Liver (tissue), 8 donors: ENCODE measurements at regions not wholly inside any gene's neighbourhood (a gene's known extent, or its start where the extent isn't known, plus 50 kb on each side); places are given as distances from the start of the nearest gene placed in this dataset.

Experiments used
- DNase-seq: peaks from one replicate; pipeline ENCODE4 v3.0.0-alpha.2; 2017; ENCODE audit warnings: low spot score
- H3K27ac ChIP-seq, 2 donors: one replicate each; pipeline ENCODE4 v1.7.0; 2013; ENCODE audit warnings: inconsistent platforms in 2 of 2, low read length in 2 of 2, control low read depth in 1 of 2, low read depth in 1 of 2, mild to moderate bottlenecking in 1 of 2
- H3K27me3 ChIP-seq, 4 donors: one replicate each; pipeline versions ENCODE4 v1.6.1 to v1.7.0; 2013; ENCODE audit warnings: low read length in 3 of 4, inconsistent platforms in 1 of 4, mild to moderate bottlenecking in 1 of 4, moderate library complexity in 1 of 4; ENCODE audit not compliant: control insufficient read depth in 4 of 4, insufficient read depth in 4 of 4
- H3K36me3 ChIP-seq, 4 donors: one replicate each; pipeline versions ENCODE4 v1.6.1 to v1.7.0; 2013; ENCODE audit warnings: low read length in 3 of 4, mild to moderate bottlenecking in 3 of 4, low read depth in 1 of 4, moderate library complexity in 1 of 4; ENCODE audit not compliant: control insufficient read depth in 4 of 4, insufficient read depth in 3 of 4
- H3K4me1 ChIP-seq, 4 donors: one replicate each; pipeline versions ENCODE4 v1.6.1 to v1.7.0; 2013; ENCODE audit warnings: low read length in 3 of 4, mild to moderate bottlenecking in 3 of 4, moderate library complexity in 1 of 4; ENCODE audit not compliant: control insufficient read depth in 4 of 4, insufficient read depth in 4 of 4
- H3K4me3 ChIP-seq, 3 donors: one replicate each; pipeline versions ENCODE4 v1.6.1 to v1.7.0; 2013; ENCODE audit warnings: low read length in 3 of 3, control low read depth in 1 of 3, low read depth in 1 of 3, mild to moderate bottlenecking in 1 of 3
- H3K9ac ChIP-seq, 2 donors: one replicate each; pipeline ENCODE4 v1.7.0; 2013; ENCODE audit warnings: low read length in 2 of 2, mild to moderate bottlenecking in 2 of 2, moderate library complexity in 2 of 2, control low read depth in 1 of 2, low read depth in 1 of 2
- H3K9me3 ChIP-seq, 4 donors: one replicate each; pipeline versions ENCODE4 v1.6.1 to v1.7.0; 2013; ENCODE audit warnings: low read length in 3 of 4; ENCODE audit not compliant: control insufficient read depth in 4 of 4
- EGR1 ChIP-seq, 2 donors: IDR thresholded peaks; 2 replicates each; pipeline ENCODE4 v1.6.1; 2016 to 2018; ENCODE audit warnings: antibody characterized with exemption in 2 of 2, low read depth in 2 of 2
- FOXA1 ChIP-seq: IDR thresholded peaks from 2 replicates; pipeline ENCODE4 v1.6.1; 2016; ENCODE audit warnings: antibody characterized with exemption
- FOXA2 ChIP-seq: IDR thresholded peaks from 2 replicates; pipeline ENCODE4 v1.6.1; 2016; ENCODE audit warnings: antibody characterized with exemption
- GABPA ChIP-seq, 2 donors: IDR thresholded peaks in 1 of 2; conservative IDR thresholded peaks in 1 of 2; 2 replicates each; pipeline ENCODE4 v1.6.1; 2016; ENCODE audit warnings: antibody characterized with exemption in 2 of 2, mild to moderate bottlenecking in 1 of 2, moderate library complexity in 1 of 2
- HNF4A ChIP-seq, 2 donors: conservative IDR thresholded peaks; 2 replicates each; pipeline ENCODE4 v1.6.1; 2016; ENCODE audit warnings: antibody characterized with exemption in 2 of 2, mild to moderate bottlenecking in 2 of 2
- HNF4G ChIP-seq: IDR thresholded peaks from 2 replicates; pipeline ENCODE4 v1.6.1; 2016; ENCODE audit warnings: antibody characterized with exemption
- JUND ChIP-seq, 2 donors: IDR thresholded peaks; 2 replicates each; pipeline ENCODE4 v1.6.1; 2016; ENCODE audit warnings: antibody characterized with exemption in 2 of 2
- NR2F2 ChIP-seq: IDR thresholded peaks from 2 replicates; pipeline ENCODE4 v1.6.1; 2016; ENCODE audit warnings: antibody characterized with exemption
- RAD21 ChIP-seq, 2 donors: IDR thresholded peaks; 2 replicates each; pipeline ENCODE4 v1.6.1; 2016; ENCODE audit warnings: antibody characterized with exemption in 2 of 2, mild to moderate bottlenecking in 2 of 2
- RXRA ChIP-seq, 2 donors: IDR thresholded peaks; 2 replicates each; pipeline ENCODE4 v1.6.1; 2017 to 2018; ENCODE audit warnings: antibody characterized with exemption in 2 of 2, mild to moderate bottlenecking in 1 of 2
- SP1 ChIP-seq: IDR thresholded peaks from 2 replicates; pipeline ENCODE4 v1.6.1; 2018; ENCODE audit warnings: antibody characterized with exemption, mild to moderate bottlenecking
- TAF1 ChIP-seq: conservative IDR thresholded peaks from 2 replicates; pipeline ENCODE4 v1.6.1; 2016; ENCODE audit warnings: antibody characterized with exemption, mild to moderate bottlenecking
- YY1 ChIP-seq: IDR thresholded peaks from 2 replicates; pipeline ENCODE4 v1.6.1; 2016; ENCODE audit warnings: antibody characterized with exemption, mild to moderate bottlenecking
- WGBS: extraction: QIAGEN DNeasy Blood & Tissue Kit; methylation state at CpG from one replicate; pipeline ENCODE4 v1.1.7; 2013; 5-methylcytosine and 5-hydroxymethylcytosine counted together
- TF ChIP-seq, protein P1 (sequence below): IDR thresholded peaks from 2 replicates; pipeline ENCODE4 v1.6.1; 2016; ENCODE audit warnings: antibody characterized with exemption
- TF ChIP-seq, protein P2 (sequence below): IDR thresholded peaks from 2 replicates; pipeline ENCODE4 v1.6.1; 2016; ENCODE audit warnings: antibody characterized with exemption
- TF ChIP-seq, protein P3 (sequence below): fragments of 150-350 bp; IDR thresholded peaks from 2 replicates; pipeline ENCODE4 v1.5.1; 2017; ENCODE audit warnings: improper control_type of control experiment, low read depth, low read length; ENCODE audit not compliant: missing input control
- TF ChIP-seq, protein P4 (sequence below): IDR thresholded peaks from 2 replicates; pipeline ENCODE4 v1.6.1; 2016; ENCODE audit warnings: antibody characterized with exemption, mild to moderate bottlenecking
- TF ChIP-seq, protein P5 (sequence below): IDR thresholded peaks from 2 replicates; pipeline ENCODE4 v1.6.1; 2016; ENCODE audit warnings: antibody characterized with exemption
- donor health status: healthy.
- donor health status: healthy.
- donor health status: healthy.
- donor health status: healthy.
- donor health status: healthy.

DNA sequence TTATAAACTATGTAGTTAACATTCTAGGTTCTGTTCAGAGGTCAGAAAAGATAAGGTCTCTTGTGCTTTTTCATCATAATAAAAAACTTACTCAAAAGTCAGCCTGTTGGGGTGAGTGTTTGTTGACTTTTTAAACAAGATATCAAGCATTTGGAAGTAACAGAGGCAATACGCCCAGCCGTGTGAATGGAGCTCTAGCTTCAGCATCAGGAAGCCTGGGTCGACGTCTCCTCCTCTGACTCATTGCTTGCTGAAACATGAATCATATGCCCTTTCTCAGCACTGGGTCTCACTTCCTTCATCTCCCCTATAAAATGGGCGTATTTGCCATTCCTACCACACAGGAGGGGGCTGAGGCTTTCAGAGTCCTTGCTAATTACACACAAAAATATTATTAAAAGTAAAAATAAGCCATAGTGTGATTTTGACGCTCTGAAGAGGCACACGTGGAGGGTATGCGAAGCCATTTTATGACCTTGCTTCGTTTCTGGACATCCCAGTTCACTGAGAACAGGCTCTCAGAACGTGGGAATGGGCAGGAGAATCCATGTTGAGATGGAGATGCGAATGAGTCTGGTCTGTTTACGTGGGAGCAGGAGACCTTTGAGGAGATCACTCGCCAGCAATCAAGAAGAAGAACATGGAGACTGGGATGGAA, 220.8 kb upstream of the TPRG1 start:
- 61% methylated on average over 13 of the region's 13 CpGs for WGBS
- peak overlapping the region in 1 of 2 donors; percentile 5 for H3K9ac ChIP-seq
- H3K4me3 ChIP-seq, result peak overlapping the region in 1 of 3 donors; percentile 4
- peaks cover 3 to 37% (median 17%) of the 10 kb centered on the region in 4 donors for H3K4me1 ChIP-seq
- peak overlapping the region; percentile 90 to 96 for H3K27ac ChIP-seq
- H3K36me3 ChIP-seq, result no peaks in the 10 kb centered on the region
- H3K27me3 ChIP-seq, result no peaks in the 10 kb centered on the region
- no peak for DNase-seq
- TF ChIP-seq, protein P1, sequence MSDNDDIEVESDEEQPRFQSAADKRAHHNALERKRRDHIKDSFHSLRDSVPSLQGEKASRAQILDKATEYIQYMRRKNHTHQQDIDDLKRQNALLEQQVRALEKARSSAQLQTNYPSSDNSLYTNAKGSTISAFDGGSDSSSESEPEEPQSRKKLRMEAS, result peak; percentile 39
- TF ChIP-seq SP1, result peak; percentile 16
- peak; percentile 47 to 48 for TF ChIP-seq RAD21 (IDR thresholded peaks at IDR 0.05)
- TF ChIP-seq FOXA1, result no peak
- TF ChIP-seq HNF4G, result no peak
- TF ChIP-seq JUND (IDR thresholded peaks at IDR 0.05), result peak; percentile 79 to 96
- TF ChIP-seq RXRA (IDR thresholded peaks at IDR 0.05), result peak in 1 of 2 donors; percentile 43
- TF ChIP-seq GABPA (IDR thresholded peaks at IDR 0.05 in 1 of 2, conservative IDR thresholded peaks at IDR 0.05 in 1 of 2), result no peak
- TF ChIP-seq HNF4A (conservative IDR thresholded peaks at IDR 0.05), result peak in 1 of 2 donors; percentile 21
- peak; percentile 60 for TF ChIP-seq YY1
- TF ChIP-seq, protein P2, sequence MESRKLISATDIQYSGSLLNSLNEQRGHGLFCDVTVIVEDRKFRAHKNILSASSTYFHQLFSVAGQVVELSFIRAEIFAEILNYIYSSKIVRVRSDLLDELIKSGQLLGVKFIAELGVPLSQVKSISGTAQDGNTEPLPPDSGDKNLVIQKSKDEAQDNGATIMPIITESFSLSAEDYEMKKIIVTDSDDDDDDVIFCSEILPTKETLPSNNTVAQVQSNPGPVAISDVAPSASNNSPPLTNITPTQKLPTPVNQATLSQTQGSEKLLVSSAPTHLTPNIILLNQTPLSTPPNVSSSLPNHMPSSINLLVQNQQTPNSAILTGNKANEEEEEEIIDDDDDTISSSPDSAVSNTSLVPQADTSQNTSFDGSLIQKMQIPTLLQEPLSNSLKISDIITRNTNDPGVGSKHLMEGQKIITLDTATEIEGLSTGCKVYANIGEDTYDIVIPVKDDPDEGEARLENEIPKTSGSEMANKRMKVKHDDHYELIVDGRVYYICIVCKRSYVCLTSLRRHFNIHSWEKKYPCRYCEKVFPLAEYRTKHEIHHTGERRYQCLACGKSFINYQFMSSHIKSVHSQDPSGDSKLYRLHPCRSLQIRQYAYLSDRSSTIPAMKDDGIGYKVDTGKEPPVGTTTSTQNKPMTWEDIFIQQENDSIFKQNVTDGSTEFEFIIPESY, result no peak
- peak; percentile 74 for TF ChIP-seq NR2F2
- TF ChIP-seq TAF1, result no peak
- no peak for TF ChIP-seq FOXA2
- TF ChIP-seq, protein P3, sequence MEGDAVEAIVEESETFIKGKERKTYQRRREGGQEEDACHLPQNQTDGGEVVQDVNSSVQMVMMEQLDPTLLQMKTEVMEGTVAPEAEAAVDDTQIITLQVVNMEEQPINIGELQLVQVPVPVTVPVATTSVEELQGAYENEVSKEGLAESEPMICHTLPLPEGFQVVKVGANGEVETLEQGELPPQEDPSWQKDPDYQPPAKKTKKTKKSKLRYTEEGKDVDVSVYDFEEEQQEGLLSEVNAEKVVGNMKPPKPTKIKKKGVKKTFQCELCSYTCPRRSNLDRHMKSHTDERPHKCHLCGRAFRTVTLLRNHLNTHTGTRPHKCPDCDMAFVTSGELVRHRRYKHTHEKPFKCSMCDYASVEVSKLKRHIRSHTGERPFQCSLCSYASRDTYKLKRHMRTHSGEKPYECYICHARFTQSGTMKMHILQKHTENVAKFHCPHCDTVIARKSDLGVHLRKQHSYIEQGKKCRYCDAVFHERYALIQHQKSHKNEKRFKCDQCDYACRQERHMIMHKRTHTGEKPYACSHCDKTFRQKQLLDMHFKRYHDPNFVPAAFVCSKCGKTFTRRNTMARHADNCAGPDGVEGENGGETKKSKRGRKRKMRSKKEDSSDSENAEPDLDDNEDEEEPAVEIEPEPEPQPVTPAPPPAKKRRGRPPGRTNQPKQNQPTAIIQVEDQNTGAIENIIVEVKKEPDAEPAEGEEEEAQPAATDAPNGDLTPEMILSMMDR, result no peak
- TF ChIP-seq, protein P4, sequence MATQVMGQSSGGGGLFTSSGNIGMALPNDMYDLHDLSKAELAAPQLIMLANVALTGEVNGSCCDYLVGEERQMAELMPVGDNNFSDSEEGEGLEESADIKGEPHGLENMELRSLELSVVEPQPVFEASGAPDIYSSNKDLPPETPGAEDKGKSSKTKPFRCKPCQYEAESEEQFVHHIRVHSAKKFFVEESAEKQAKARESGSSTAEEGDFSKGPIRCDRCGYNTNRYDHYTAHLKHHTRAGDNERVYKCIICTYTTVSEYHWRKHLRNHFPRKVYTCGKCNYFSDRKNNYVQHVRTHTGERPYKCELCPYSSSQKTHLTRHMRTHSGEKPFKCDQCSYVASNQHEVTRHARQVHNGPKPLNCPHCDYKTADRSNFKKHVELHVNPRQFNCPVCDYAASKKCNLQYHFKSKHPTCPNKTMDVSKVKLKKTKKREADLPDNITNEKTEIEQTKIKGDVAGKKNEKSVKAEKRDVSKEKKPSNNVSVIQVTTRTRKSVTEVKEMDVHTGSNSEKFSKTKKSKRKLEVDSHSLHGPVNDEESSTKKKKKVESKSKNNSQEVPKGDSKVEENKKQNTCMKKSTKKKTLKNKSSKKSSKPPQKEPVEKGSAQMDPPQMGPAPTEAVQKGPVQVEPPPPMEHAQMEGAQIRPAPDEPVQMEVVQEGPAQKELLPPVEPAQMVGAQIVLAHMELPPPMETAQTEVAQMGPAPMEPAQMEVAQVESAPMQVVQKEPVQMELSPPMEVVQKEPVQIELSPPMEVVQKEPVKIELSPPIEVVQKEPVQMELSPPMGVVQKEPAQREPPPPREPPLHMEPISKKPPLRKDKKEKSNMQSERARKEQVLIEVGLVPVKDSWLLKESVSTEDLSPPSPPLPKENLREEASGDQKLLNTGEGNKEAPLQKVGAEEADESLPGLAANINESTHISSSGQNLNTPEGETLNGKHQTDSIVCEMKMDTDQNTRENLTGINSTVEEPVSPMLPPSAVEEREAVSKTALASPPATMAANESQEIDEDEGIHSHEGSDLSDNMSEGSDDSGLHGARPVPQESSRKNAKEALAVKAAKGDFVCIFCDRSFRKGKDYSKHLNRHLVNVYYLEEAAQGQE, result no peak
- TF ChIP-seq, protein P5, sequence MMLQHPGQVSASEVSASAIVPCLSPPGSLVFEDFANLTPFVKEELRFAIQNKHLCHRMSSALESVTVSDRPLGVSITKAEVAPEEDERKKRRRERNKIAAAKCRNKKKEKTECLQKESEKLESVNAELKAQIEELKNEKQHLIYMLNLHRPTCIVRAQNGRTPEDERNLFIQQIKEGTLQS, result no peak
- TF ChIP-seq EGR1 (IDR thresholded peaks at IDR 0.05; ENCODE audit: low read depth in 2 of 2), result no peak
- H3K9me3 ChIP-seq, result no peaks in the 10 kb centered on the region
